GM12875 (cell line): ENCODE measurements at regions not wholly inside any gene's neighbourhood (a gene's known extent, or its start where the extent isn't known, plus 50 kb on each side); places are given as distances from the start of the nearest gene placed in this dataset.

Source experiments
- H3K4me3 ChIP-seq: one replicate; pipeline ENCODE4 v1.5.1; 2011; ENCODE audit warnings: low read depth, low read length, control low read depth
- TF ChIP-seq, protein P1 (sequence below): IDR thresholded peaks from 2 replicates; pipeline ENCODE4 v1.5.1; 2011; ENCODE audit warnings: low read depth, mild to moderate bottlenecking, control low read depth, inconsistent platforms, low read length, moderate library complexity, borderline replicate concordance; ENCODE audit not compliant: insufficient read depth

DNA sequence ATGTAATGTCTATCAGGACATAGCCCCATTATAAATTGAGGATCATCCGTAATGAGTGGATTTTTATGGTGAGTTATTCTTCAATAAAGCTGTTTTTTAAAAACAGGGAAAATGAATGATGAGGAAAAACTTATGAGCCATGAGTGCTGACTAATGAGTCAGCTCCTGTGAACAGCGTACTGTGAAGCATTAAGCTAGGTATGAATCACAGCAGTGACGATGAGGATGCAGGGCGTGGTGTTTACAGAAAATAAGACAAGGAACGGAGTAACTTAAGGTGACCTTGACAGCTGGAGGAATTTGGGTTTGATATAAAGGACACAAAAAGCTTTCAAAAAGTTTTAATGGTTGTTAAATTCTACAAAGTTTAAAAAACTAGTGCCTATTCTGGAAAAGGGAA, 96.3 kb downstream of the FOXF2 start:
- no peak overlapping the region for H3K4me3 ChIP-seq
- TF ChIP-seq, protein P1, sequence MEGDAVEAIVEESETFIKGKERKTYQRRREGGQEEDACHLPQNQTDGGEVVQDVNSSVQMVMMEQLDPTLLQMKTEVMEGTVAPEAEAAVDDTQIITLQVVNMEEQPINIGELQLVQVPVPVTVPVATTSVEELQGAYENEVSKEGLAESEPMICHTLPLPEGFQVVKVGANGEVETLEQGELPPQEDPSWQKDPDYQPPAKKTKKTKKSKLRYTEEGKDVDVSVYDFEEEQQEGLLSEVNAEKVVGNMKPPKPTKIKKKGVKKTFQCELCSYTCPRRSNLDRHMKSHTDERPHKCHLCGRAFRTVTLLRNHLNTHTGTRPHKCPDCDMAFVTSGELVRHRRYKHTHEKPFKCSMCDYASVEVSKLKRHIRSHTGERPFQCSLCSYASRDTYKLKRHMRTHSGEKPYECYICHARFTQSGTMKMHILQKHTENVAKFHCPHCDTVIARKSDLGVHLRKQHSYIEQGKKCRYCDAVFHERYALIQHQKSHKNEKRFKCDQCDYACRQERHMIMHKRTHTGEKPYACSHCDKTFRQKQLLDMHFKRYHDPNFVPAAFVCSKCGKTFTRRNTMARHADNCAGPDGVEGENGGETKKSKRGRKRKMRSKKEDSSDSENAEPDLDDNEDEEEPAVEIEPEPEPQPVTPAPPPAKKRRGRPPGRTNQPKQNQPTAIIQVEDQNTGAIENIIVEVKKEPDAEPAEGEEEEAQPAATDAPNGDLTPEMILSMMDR, result no peak

DNA sequence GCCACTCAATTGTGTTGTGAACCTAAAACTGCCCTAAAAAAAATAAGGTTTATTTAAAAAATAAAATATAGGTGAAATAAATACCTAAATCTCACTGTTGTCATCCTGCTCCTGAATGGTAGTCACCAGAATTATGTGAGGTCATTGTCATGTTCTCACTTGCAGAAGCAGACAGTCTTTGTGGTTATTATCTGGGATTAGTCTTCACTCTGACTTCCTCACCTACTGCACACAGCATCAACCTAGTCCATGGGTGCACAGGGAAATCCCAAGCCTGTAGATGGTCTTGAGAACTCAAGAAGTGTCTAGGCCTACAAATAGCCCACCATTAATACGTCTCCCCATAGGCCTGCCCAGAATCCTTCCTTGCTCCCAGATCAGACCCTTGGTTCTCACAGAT, 97.0 kb downstream of the FOXF2 start:
- TF ChIP-seq, protein P1, result no peak
- H3K4me3 ChIP-seq, result no peak overlapping the region

DNA sequence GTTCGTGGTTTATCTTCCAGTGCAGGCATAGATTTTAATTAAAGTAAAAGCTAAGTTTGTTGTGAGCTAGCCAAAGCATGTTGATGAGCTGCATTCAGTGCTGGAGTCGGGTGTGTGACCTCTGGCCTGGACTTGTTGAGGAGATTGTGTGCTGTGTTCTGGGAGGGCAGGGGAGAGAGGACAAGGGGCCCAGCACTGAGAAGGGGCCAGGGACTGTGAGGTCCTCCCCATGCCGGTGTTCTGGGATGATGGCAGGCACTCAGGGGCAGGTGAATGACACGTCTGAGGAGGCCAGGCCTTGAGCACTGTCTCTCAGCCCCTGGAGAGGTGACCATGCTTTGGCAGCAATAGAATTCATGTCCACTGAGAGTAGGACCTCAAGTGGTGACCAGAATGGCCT, 97.9 kb downstream of the FOXF2 start:
- no peak overlapping the region for H3K4me3 ChIP-seq
- TF ChIP-seq, protein P1, result no peak

DNA sequence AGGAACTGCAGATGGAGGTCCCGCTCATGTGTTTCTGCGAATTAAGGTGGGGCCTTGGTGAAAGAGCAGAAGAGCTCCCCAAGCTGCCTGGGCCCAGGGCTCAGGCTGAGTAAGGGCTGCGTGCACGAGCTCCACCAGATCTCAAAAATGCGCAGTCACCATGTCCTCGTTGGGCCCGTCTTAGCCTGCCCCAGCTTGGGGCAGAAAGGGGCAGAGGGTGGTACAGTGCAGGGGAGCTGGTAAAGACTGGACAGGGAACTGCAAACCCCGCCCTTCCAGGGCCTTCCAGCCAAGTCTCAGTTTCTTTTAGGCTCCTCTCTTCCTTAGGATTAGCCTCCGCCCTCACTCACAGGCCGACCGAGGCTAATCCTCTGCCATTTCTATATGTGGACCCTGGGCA, 101.6 kb downstream of the FOXF2 start:
- no peak overlapping the region for H3K4me3 ChIP-seq
- TF ChIP-seq, protein P1, result no peak

DNA sequence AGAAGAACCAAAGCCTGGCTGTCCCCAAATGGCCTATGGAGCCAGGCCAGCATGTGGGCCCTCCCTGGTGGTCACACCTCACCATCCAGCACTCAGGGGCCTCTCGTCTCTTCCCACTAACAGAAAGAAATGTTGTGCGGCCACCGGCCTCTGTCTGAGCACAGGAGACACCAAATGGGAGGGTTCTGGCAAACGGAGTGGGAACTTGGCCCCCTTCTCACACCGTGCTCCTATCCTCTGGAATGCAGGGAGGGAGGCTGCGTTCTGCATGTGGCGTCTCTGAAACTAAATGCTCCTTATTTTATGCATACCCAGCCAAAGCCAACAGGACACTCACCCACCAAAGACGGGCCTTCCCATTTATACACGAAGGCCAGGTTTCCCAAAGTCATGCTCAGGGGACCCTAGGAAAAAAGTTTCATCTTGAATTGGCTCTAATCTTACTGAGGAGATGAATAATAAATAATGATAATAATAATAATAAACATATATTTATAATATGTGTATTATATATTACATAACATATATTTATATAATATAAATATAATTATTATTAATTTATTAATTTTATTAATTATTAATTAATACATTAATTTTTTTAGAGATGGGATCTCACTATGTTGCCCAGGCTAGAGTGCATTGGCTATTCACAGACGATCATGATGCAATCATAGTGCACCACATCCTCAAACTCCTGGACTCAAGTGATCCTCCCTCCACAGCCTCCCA, 102.4 kb downstream of the FOXF2 start:
- H3K4me3 ChIP-seq, result no peak overlapping the region
- TF ChIP-seq, protein P1, result no peak

DNA sequence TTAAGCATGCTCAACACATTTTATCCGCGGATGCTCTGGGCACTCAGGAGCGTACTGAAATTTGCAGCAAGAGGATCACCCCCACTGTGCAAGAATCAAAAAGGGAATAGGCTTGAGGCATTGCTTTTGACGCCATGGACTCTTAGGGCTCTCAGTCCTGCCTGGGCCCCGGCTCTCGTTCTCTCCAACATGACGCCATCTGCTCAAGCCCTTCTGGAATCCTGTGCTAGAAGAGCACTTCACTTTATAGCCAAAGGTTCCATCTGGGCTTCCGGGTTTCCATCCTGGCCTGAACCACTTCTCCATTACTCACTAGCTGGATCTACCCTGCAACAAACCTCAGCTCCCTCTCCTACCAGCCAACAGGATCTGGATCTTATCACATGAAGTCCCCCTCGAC, 105.3 kb downstream of the FOXF2 start:
- TF ChIP-seq, protein P1, result no peak
- H3K4me3 ChIP-seq, result no peak overlapping the region

DNA sequence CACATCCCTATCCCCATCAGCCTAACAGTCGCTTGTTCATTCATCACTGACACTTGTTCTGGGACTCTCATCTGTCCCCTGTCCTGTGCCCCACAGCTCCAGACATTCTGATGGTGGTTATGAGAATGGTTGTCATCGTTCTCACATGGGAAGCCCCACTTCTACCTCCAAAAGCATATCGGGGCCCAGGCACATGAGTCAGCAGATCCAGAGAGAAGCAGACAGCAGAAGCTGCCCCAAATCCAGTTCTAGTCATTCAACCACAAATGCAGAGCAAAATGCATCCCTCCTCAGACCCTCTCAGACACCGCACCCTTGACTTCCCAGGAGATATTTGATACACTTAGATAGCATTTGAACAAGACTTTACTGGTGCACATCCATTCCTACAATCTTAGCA, 106.0 kb downstream of the FOXF2 start:
- H3K4me3 ChIP-seq, result no peak overlapping the region
- TF ChIP-seq, protein P1, result no peak
